ENCODE measurements at regions not wholly inside any gene's neighbourhood (a gene's known extent, or its start where the extent isn't known, plus 50 kb on each side); places are given as distances from the start of the nearest gene placed in this dataset.

DNA sequence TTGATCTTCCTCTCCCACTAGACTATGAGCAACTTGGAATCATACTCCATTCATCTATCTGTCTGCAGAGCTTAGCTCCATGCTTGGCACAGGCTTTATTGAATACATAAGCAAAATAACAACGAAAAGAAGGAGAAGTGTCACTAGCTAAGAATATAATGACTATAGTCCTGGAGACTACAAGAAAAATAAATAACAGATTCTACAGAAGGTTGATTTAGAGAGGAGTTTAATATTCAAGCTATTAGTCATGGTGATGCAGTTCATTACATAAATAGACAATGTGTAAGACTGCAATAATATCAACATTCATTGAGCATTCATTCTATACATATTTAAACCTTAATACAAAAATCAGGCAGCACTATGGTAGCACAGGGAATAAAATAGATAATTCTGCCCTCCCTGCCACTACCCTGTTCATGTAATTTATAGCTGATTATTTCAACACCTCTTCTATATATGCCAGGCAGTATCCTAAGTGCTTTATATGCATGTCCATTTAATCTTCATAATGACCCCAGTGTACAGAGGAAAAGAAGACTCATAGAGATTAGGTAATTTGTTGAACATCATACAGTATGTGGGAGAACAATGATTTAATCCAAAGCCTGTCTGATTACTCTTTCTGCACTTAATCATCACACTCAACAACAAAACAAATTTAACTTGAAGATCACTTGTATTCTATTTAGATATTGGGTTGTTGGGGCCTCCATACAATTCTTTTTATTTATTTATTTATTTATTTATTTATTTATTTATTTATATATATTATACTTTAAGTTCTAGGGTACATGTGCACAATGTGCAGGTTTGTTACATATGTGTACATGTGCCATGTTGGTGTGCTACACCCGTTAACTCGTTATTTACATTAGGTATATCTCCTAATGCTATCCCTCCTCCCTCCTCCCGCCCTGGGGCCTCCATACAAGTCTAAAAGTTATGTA, 165.3 kb downstream of the RNF152 start:
- no peak for FAIRE-seq
- no TSS peak for BruUV-seq (replicated peaks)
- Histone ChIP-seq H3K27ac (ENCODE audit: extremely low read depth, low read depth, low read length) (no peak overlapping the region), H3K9me1 (ENCODE audit: control insufficient read depth, insufficient read depth, low read length) (no peaks in the 10 kb centered on the region), H3K9me3 (replicated peaks; ENCODE audit: control insufficient read depth, insufficient read depth, low read depth, low read length) (no peaks in the 10 kb centered on the region), H3K4me1 (replicated peaks in 1 of 2; ENCODE audit: control insufficient read depth in 2 of 2, insufficient read depth in 2 of 2, low read length in 2 of 2) (no peaks in the 10 kb centered on the region), H3K27me3 (ENCODE audit: control insufficient read depth in 2 of 2, insufficient read depth in 2 of 2, low read length in 2 of 2) (no peaks in the 10 kb centered on the region), H3K9ac (ENCODE audit: insufficient read depth in 1 of 2, low read depth in 2 of 2, low read length in 2 of 2) (no peak overlapping the region), H4K20me1 (replicated peaks; ENCODE audit: control insufficient read depth, insufficient read depth, low read length) (no peaks in the 10 kb centered on the region), H3K4me2 (ENCODE audit: insufficient read depth, low read length) (no peak overlapping the region), H3K36me3 (ENCODE audit: control insufficient read depth, insufficient read depth, low read length) (no peaks in the 10 kb centered on the region), H3K4me3 (no peak overlapping the region), H3K79me2 (ENCODE audit: control insufficient read depth, insufficient read depth, low read length) (no peaks in the 10 kb centered on the region), H2AFZ (ENCODE audit: low read depth, low read length) (no peak overlapping the region)
- in situ Hi-C loops (cut with MboI), result no loop called here
- DNase-seq (ENCODE audit: extremely low read depth in 1 of 4, low spot score in 3 of 4), result no peak
- 3% methylated on average over 4 of the region's 4 CpGs for WGBS (ENCODE audit: insufficient coverage, low coverage, missing lambda C conversion rate)
- TF ChIP-seq, protein P1, sequence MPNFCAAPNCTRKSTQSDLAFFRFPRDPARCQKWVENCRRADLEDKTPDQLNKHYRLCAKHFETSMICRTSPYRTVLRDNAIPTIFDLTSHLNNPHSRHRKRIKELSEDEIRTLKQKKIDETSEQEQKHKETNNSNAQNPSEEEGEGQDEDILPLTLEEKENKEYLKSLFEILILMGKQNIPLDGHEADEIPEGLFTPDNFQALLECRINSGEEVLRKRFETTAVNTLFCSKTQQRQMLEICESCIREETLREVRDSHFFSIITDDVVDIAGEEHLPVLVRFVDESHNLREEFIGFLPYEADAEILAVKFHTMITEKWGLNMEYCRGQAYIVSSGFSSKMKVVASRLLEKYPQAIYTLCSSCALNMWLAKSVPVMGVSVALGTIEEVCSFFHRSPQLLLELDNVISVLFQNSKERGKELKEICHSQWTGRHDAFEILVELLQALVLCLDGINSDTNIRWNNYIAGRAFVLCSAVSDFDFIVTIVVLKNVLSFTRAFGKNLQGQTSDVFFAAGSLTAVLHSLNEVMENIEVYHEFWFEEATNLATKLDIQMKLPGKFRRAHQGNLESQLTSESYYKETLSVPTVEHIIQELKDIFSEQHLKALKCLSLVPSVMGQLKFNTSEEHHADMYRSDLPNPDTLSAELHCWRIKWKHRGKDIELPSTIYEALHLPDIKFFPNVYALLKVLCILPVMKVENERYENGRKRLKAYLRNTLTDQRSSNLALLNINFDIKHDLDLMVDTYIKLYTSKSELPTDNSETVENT (CRISPR knock-in tag; IDR thresholded peaks at IDR 0.05), result no peak
- TF ChIP-seq, protein P2, sequence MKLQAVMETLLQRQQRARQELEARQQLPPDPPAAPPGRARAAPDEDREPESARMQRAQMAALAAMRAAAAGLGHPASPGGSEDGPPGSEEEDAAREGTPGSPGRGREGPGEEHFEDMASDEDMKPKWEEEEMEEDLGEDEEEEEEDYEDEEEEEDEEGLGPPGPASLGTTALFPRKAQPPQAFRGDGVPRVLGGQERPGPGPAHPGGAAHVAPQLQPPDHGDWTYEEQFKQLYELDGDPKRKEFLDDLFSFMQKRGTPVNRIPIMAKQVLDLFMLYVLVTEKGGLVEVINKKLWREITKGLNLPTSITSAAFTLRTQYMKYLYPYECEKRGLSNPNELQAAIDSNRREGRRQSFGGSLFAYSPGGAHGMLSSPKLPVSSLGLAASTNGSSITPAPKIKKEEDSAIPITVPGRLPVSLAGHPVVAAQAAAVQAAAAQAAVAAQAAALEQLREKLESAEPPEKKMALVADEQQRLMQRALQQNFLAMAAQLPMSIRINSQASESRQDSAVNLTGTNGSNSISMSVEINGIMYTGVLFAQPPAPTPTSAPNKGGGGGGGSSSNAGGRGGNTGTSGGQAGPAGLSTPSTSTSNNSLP (IDR thresholded peaks at IDR 0.05; ENCODE audit: borderline replicate concordance, low read depth, low read length), result no peak
- TF ChIP-seq ZNF239 (CRISPR knock-in tag; IDR thresholded peaks at IDR 0.05), result no peak
- TF ChIP-seq, protein P3, sequence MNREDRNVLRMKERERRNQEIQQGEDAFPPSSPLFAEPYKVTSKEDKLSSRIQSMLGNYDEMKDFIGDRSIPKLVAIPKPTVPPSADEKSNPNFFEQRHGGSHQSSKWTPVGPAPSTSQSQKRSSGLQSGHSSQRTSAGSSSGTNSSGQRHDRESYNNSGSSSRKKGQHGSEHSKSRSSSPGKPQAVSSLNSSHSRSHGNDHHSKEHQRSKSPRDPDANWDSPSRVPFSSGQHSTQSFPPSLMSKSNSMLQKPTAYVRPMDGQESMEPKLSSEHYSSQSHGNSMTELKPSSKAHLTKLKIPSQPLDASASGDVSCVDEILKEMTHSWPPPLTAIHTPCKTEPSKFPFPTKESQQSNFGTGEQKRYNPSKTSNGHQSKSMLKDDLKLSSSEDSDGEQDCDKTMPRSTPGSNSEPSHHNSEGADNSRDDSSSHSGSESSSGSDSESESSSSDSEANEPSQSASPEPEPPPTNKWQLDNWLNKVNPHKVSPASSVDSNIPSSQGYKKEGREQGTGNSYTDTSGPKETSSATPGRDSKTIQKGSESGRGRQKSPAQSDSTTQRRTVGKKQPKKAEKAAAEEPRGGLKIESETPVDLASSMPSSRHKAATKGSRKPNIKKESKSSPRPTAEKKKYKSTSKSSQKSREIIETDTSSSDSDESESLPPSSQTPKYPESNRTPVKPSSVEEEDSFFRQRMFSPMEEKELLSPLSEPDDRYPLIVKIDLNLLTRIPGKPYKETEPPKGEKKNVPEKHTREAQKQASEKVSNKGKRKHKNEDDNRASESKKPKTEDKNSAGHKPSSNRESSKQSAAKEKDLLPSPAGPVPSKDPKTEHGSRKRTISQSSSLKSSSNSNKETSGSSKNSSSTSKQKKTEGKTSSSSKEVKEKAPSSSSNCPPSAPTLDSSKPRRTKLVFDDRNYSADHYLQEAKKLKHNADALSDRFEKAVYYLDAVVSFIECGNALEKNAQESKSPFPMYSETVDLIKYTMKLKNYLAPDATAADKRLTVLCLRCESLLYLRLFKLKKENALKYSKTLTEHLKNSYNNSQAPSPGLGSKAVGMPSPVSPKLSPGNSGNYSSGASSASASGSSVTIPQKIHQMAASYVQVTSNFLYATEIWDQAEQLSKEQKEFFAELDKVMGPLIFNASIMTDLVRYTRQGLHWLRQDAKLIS (CRISPR knock-in tag; IDR thresholded peaks at IDR 0.05), result no peak
- ATAC-seq, result no peak
- intact Hi-C loops (cut with micrococcal nuclease), result no loop called here
- ChIA-PET POLR2A (interaction anchor here (0.6 kb wide), 1 partner anchor 9 kb away, joined by 3 read pairs; no protein-coding TSS in a partner anchor), CTCF (ENCODE audit: low intra/inter-chr PET ratio) (no interaction called here)

Measured in K562 (cell line).